H1 (cell line): ENCODE measurements at regions not wholly inside any gene's neighbourhood (a gene's known extent, or its start where the extent isn't known, plus 50 kb on each side); places are given as distances from the start of the nearest gene placed in this dataset.

Experiments
- CTCF ChIA-PET: fragments of 300-600 bp; sonication (Branson Sonifier 250); formaldehyde crosslinking; loops from one replicate; lab custom pipeline; 2021; ENCODE audit not compliant: partially characterized antibody; lab: Charles Lee
- POLR2A ChIA-PET: fragments of 300-600 bp; sonication (Branson Sonifier 250); formaldehyde crosslinking; loops from one replicate; lab custom pipeline; 2021; ENCODE audit warnings: inconsistent platforms; ENCODE audit not compliant: partially characterized antibody; lab: Charles Lee
- DNase-seq, 2 experiments: peaks; one replicate each; pipeline versions ENCODE4 v3.0.0 to v3.0.0-alpha.2; 2010 to 2022; ENCODE audit warnings: low spot score in 2 of 2, low read depth in 1 of 2, mixed read lengths in 1 of 2
- FAIRE-seq: peaks from 2 replicates; lab custom pipeline; 2011; peaks lifted over from hg19 to GRCh38; lab: Jason Lieb, UNC
- H2AFZ ChIP-seq: 2 replicates; pipeline ENCODE4 v1.8.1; 2012; ENCODE audit warnings: low read length, inconsistent platforms
- H2AK5ac ChIP-seq: 2 replicates; pipeline ENCODE4 v1.6.1; 2013; ENCODE audit warnings: low read depth, low read length
- H2BK120ac ChIP-seq: replicated peaks from 2 replicates; pipeline ENCODE3; 2013; ENCODE audit warnings: low read depth, low read length, inconsistent platforms
- H2BK12ac ChIP-seq: 2 replicates; pipeline ENCODE4 v1.6.1; 2013; ENCODE audit warnings: low read depth, low read length
- H2BK15ac ChIP-seq: 2 replicates; pipeline ENCODE4 v1.6.1; 2013; ENCODE audit warnings: low read length
- H2BK20ac ChIP-seq: 2 replicates; pipeline ENCODE4 v1.6.1; 2013; ENCODE audit warnings: low read length
- H2BK5ac ChIP-seq: 2 replicates; pipeline ENCODE4 v1.6.1; 2013; ENCODE audit warnings: low read depth, low read length
- H3K14ac ChIP-seq: 2 replicates; pipeline ENCODE4 v1.6.1; 2013; ENCODE audit warnings: inconsistent platforms; ENCODE audit not compliant: insufficient read length
- H3K18ac ChIP-seq: 2 replicates; pipeline ENCODE4 v1.6.1; 2013; ENCODE audit warnings: low read length; ENCODE audit errors: extremely low read depth
- H3K23ac ChIP-seq: 2 replicates; pipeline ENCODE4 v1.6.1; 2013; ENCODE audit warnings: inconsistent platforms; ENCODE audit not compliant: insufficient read length
- H3K23me2 ChIP-seq: 2 replicates; pipeline ENCODE4 v1.6.1; 2013; ENCODE audit warnings: low read depth, low read length
- H3K27ac ChIP-seq: 2 replicates; pipeline ENCODE4 v1.6.1; 2011; ENCODE audit warnings: low read depth, low read length, inconsistent platforms
- H3K27me3 ChIP-seq, 4 experiments: replicated peaks in 1 of 4; 1 replicate in 1 of 4; 2 replicates in 3 of 4; pipeline versions ENCODE4 v1.6.1 to v1.8.1; 2011 to 2013; ENCODE audit warnings: low read length in 3 of 4, mild to moderate bottlenecking in 3 of 4, inconsistent platforms in 2 of 4, mixed read lengths in 2 of 4, moderate library complexity in 1 of 4; ENCODE audit not compliant: control insufficient read depth in 3 of 4, insufficient read depth in 3 of 4; ENCODE audit errors: extremely low read depth in 1 of 4
- H3K36me3 ChIP-seq, 4 experiments: 2 replicates each; pipeline versions ENCODE4 v1.6.1 to v1.8.1; 2011 to 2013; ENCODE audit warnings: mild to moderate bottlenecking in 4 of 4, low read length in 3 of 4, moderate library complexity in 2 of 4, control low read depth in 1 of 4, inconsistent platforms in 1 of 4; ENCODE audit not compliant: insufficient read depth in 4 of 4, control insufficient read depth in 2 of 4
- H3K4ac ChIP-seq: replicated peaks from 2 replicates; pipeline ENCODE3; 2013; ENCODE audit warnings: low read length, low read depth, mixed read lengths, inconsistent platforms; ENCODE audit not compliant: insufficient read length
- H3K4me1 ChIP-seq, 4 experiments: replicated peaks in 1 of 4; 1 replicate in 1 of 4; 2 replicates in 3 of 4; pipeline versions ENCODE4 v1.6.1 to v1.8.1; 2011 to 2013; ENCODE audit warnings: low read length in 3 of 4, inconsistent platforms in 2 of 4, mixed read lengths in 1 of 4; ENCODE audit not compliant: insufficient read depth in 4 of 4, control insufficient read depth in 3 of 4
- H3K4me2 ChIP-seq, 2 experiments: 2 replicates each; pipeline versions ENCODE4 v1.6.1 to v1.8.1; 2011 to 2013; ENCODE audit warnings: low read depth in 2 of 2, low read length in 2 of 2, control low read depth in 1 of 2, inconsistent platforms in 1 of 2, mild to moderate bottlenecking in 1 of 2; ENCODE audit not compliant: insufficient read depth in 1 of 2
- H3K4me3 ChIP-seq, 4 experiments: fragments of 200-600, 300-600 bp in 1 of 4; sonication (generic), shearing (Covaris generic), sonication (Bioruptor Twin) in 1 of 4; 2 replicates each; pipeline versions ENCODE4 v1.5.1 to v1.8.1; 2011 to 2016; ENCODE audit warnings: low read length in 4 of 4, low read depth in 3 of 4, control low read depth in 2 of 4, inconsistent platforms in 2 of 4, mild to moderate bottlenecking in 2 of 4, mixed read lengths in 1 of 4, moderate library complexity in 1 of 4; ENCODE audit not compliant: insufficient read depth in 2 of 4; ENCODE audit errors: extremely low read depth in 1 of 4
- H3K56ac ChIP-seq: replicated peaks from 2 replicates; pipeline ENCODE3; 2013; ENCODE audit warnings: low read depth, mild to moderate bottlenecking, mixed read lengths, low read length, inconsistent platforms; ENCODE audit not compliant: insufficient read length
- H3K79me1 ChIP-seq: 2 replicates; pipeline ENCODE4 v1.6.1; 2013; ENCODE audit warnings: low read depth, low read length, control low read depth
- H3K79me2 ChIP-seq, 2 experiments: 2 replicates each; pipeline versions ENCODE4 v1.6.1 to v1.8.1; 2012 to 2013; ENCODE audit warnings: low read length in 2 of 2, mild to moderate bottlenecking in 2 of 2, inconsistent platforms in 1 of 2; ENCODE audit not compliant: insufficient read depth in 2 of 2, control insufficient read depth in 1 of 2
- H3K9ac ChIP-seq, 4 experiments: replicated peaks in 1 of 4; 1 replicate in 1 of 4; 2 replicates in 3 of 4; pipeline versions ENCODE4 v1.6.1 to v1.8.1; 2011 to 2013; ENCODE audit warnings: low read depth in 3 of 4, low read length in 3 of 4, control low read depth in 2 of 4, mild to moderate bottlenecking in 2 of 4, moderate library complexity in 2 of 4, inconsistent platforms in 1 of 4; ENCODE audit errors: extremely low read depth in 1 of 4
- H3K9me3 ChIP-seq, 2 experiments: 2 replicates each; pipeline versions ENCODE4 v1.6.1 to v1.8.1; 2012 to 2013; ENCODE audit warnings: mild to moderate bottlenecking in 2 of 2, moderate library complexity in 2 of 2, control low read depth in 1 of 2, inconsistent platforms in 1 of 2, low read depth in 1 of 2, low read length in 1 of 2, mixed read lengths in 1 of 2; ENCODE audit not compliant: insufficient read depth in 2 of 2
- H4K20me1 ChIP-seq, 2 experiments: replicated peaks in 1 of 2; 2 replicates each; pipeline versions ENCODE3 to v1.8.1; 2011 to 2013; ENCODE audit warnings: inconsistent platforms in 2 of 2, low read length in 2 of 2, mild to moderate bottlenecking in 1 of 2; ENCODE audit not compliant: insufficient read depth in 2 of 2, control insufficient read depth in 1 of 2
- H4K5ac ChIP-seq: 2 replicates; pipeline ENCODE4 v1.6.1; 2013; ENCODE audit warnings: low read length, low read depth, mixed read lengths, inconsistent platforms; ENCODE audit not compliant: insufficient read length
- H4K8ac ChIP-seq: 2 replicates; pipeline ENCODE4 v1.8.0; 2013; ENCODE audit warnings: mild to moderate bottlenecking, moderate library complexity, low read length, inconsistent platforms; ENCODE audit not compliant: insufficient read depth; ENCODE audit errors: extremely low read depth
- H4K91ac ChIP-seq: replicated peaks from 2 replicates; pipeline ENCODE3; 2013; ENCODE audit warnings: low read length, mixed read lengths, inconsistent platforms; ENCODE audit not compliant: insufficient read length
- ASH2L ChIP-seq: fragments of 200-600, 300-600 bp; sonication (generic); IDR thresholded peaks from one replicate; pipeline ENCODE4 v1.7.1; 2017; ENCODE audit warnings: low read length
- BACH1 ChIP-seq: IDR thresholded peaks from 2 replicates; pipeline ENCODE4 v1.6.1; 2012; ENCODE audit warnings: low read length, improper control_type of control experiment
- BCL11A ChIP-seq, 2 experiments: IDR thresholded peaks; one replicate each; pipeline ENCODE4 v1.6.1; 2011; ENCODE audit warnings: low read depth in 2 of 2, low read length in 2 of 2, mild to moderate bottlenecking in 2 of 2
- BRCA1 ChIP-seq: IDR thresholded peaks from 2 replicates; pipeline ENCODE4 v1.6.1; 2012; ENCODE audit warnings: low read depth, low read length, improper control_type of control experiment
- CBX5 ChIP-seq: fragments of 300-800, 300-1000 bp; sonication (generic); IDR thresholded peaks from 2 replicates; pipeline ENCODE4 v1.7.1; 2016; ENCODE audit warnings: antibody characterized with exemption, low read length, low read depth
- CHD1 ChIP-seq: IDR thresholded peaks from 2 replicates; pipeline ENCODE4 v1.6.1; 2012; ENCODE audit warnings: low read depth, low read length, improper control_type of control experiment
- E2F6 ChIP-seq: IDR thresholded peaks from 2 replicates; pipeline ENCODE4 v1.6.1; 2012; ENCODE audit warnings: inconsistent platforms
- EZH2 ChIP-seq: fragments of 200-600 bp; sonication (generic); IDR thresholded peaks from 2 replicates; pipeline ENCODE4 v1.7.1; 2012; ENCODE audit warnings: low read depth, mild to moderate bottlenecking, moderate library complexity, low read length, inconsistent platforms; ENCODE audit not compliant: severe bottlenecking
- HDAC6 ChIP-seq: IDR thresholded peaks from one replicate; pipeline ENCODE4 v1.7.1; 2012; ENCODE audit warnings: low read depth, mild to moderate bottlenecking, inconsistent platforms, low read length, moderate library complexity
- JUND ChIP-seq: IDR thresholded peaks from 2 replicates; pipeline ENCODE4 v1.6.1; 2011; ENCODE audit warnings: mild to moderate bottlenecking, improper control_type of control experiment, low read length
- KDM1A ChIP-seq: fragments of 200-600, 300-600 bp; sonication (generic); IDR thresholded peaks from 2 replicates; pipeline ENCODE4 v1.7.1; 2016; ENCODE audit warnings: mild to moderate bottlenecking, low read length, borderline replicate concordance
- KDM5A ChIP-seq: fragments of 200-600 bp; IDR thresholded peaks from 2 replicates; pipeline ENCODE4 v1.7.1; 2012; ENCODE audit warnings: mild to moderate bottlenecking, low read length, inconsistent platforms, mixed read lengths
- POU5F1 ChIP-seq: IDR thresholded peaks from 2 replicates; pipeline ENCODE4 v1.6.1; 2011; ENCODE audit warnings: low read depth, mild to moderate bottlenecking, low read length, moderate library complexity
- TAF1 ChIP-seq: IDR thresholded peaks from 2 replicates; pipeline ENCODE4 v1.6.1; 2011; ENCODE audit warnings: mild to moderate bottlenecking, low read depth, low read length
- TBP ChIP-seq: IDR thresholded peaks from 2 replicates; pipeline ENCODE4 v1.6.1; 2011; ENCODE audit warnings: low read depth, low read length, improper control_type of control experiment
- WGBS, 2 experiments: shearing (Covaris generic) in 1 of 2; methylation state at CpG; one replicate each; pipeline versions ENCODE4 v1.1.6 to v1.1.7; 2013 to 2015; ENCODE audit warnings: low lambda C conversion rate in 2 of 2, mixed read lengths in 2 of 2, inconsistent platforms in 1 of 2, low coverage in 1 of 2, missing lambda C conversion rate in 1 of 2; ENCODE audit not compliant: insufficient replicate concordance in 2 of 2, insufficient coverage in 1 of 2, insufficient read length in 1 of 2; ENCODE audit errors: extremely low coverage in 1 of 2, missing lambda C conversion rate in 1 of 2; 5-methylcytosine and 5-hydroxymethylcytosine counted together

DNA sequence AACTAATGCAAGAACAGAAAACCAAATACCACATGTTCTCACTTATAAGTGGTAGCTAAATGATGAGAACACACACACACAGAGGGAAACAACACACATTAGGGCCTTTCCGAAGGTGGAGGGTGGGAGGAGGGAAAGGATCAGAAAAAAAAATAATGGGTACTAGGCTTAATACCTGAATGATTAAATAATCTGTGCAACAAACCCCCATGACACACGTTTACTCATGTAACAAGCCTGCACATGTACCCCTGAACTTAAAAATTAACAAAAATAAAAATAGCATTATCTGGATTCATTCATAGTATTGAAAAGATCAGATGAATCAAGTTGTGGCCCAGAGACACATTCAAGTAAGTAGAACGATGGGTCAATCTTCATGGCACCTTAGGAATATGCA, 159.5 kb upstream of the POT1 start:
- FAIRE-seq, result no peak
- H3K9me3 ChIP-seq, result no peaks in the 10 kb centered on the region
- H4K91ac ChIP-seq, result no peak overlapping the region
- no peak overlapping the region for H3K14ac ChIP-seq
- no peak overlapping the region for H3K23ac ChIP-seq
- H3K4me1 ChIP-seq, result no peaks in the 10 kb centered on the region
- H3K36me3 ChIP-seq, result no peaks in the 10 kb centered on the region
- no peak overlapping the region for H2BK12ac ChIP-seq
- H4K20me1 ChIP-seq, result no peaks in the 10 kb centered on the region
- no peak overlapping the region for H2AFZ ChIP-seq
- DNase-seq, result no peak
- H2BK5ac ChIP-seq, result no peak overlapping the region
- H2BK120ac ChIP-seq, result no peak overlapping the region
- no peaks in the 10 kb centered on the region for H3K79me2 ChIP-seq
- H2BK20ac ChIP-seq, result no peak overlapping the region
- no peak overlapping the region for H2BK15ac ChIP-seq
- WGBS, 2 experiments, result 84% methylated on average over 3 of the region's 3 CpGs; no CpG with 5 or more reads in 1 of the 2 experiments
- H4K8ac ChIP-seq, result no peak overlapping the region
- H4K5ac ChIP-seq, result no peak overlapping the region
- ChIA-PET POLR2A (no interaction called here), CTCF (interaction anchor here (1.9 kb wide), 1 partner anchor 25 kb away, joined by 4 read pairs; no protein-coding TSS in a partner anchor)
- H3K56ac ChIP-seq, result no peak overlapping the region
- no peak overlapping the region for H2AK5ac ChIP-seq
- no peak overlapping the region for H3K9ac ChIP-seq
- H3K4ac ChIP-seq, result no peak overlapping the region
- H3K4me3 ChIP-seq, result no peak overlapping the region
- H3K4me2 ChIP-seq, result no peak overlapping the region
- H3K23me2 ChIP-seq, result no peaks in the 10 kb centered on the region
- no peak for TF ChIP-seq TAF1
- no peak for TF ChIP-seq POU5F1
- no peak for TF ChIP-seq BRCA1
- no peak for TF ChIP-seq HDAC6
- TF ChIP-seq KDM5A, result no peak
- TF ChIP-seq BCL11A (IDR thresholded peaks at IDR 0.05; ENCODE audit: low read depth in 2 of 2, low read length in 2 of 2), result no peak
- TF ChIP-seq BACH1, result no peak
- TF ChIP-seq CBX5, result no peak
- TF ChIP-seq E2F6, result no peak
- no peak for TF ChIP-seq JUND
- no peak for TF ChIP-seq KDM1A
- no peak for TF ChIP-seq TBP
- TF ChIP-seq CHD1, result no peak
- TF ChIP-seq ASH2L, result no peak
- TF ChIP-seq EZH2, result no peak
- H3K27ac ChIP-seq, result no peak overlapping the region
- H3K79me1 ChIP-seq, result no peaks in the 10 kb centered on the region
- H3K18ac ChIP-seq, result no peak overlapping the region
- no peaks in the 10 kb centered on the region for H3K27me3 ChIP-seq
